GM18867 (cell line): ENCODE measurements at regions not wholly inside any gene's neighbourhood (a gene's known extent, or its start where the extent isn't known, plus 50 kb on each side); places are given as distances from the start of the nearest gene placed in this dataset.
"Not testable (repeated sequence)": the region's sequence is repeated elsewhere in the genome, so short reads cannot be mapped to it uniquely, and the experiment has no call there.

ENCODE experiments used
- ATAC-seq: cut with Tn5 transposase; IDR thresholded peaks from one replicate; pipeline ENCODE4 v1.9.1; 2021; ENCODE audit warnings: mild to moderate bottlenecking, moderate library complexity; ENCODE audit not compliant: unreplicated experiment

DNA sequence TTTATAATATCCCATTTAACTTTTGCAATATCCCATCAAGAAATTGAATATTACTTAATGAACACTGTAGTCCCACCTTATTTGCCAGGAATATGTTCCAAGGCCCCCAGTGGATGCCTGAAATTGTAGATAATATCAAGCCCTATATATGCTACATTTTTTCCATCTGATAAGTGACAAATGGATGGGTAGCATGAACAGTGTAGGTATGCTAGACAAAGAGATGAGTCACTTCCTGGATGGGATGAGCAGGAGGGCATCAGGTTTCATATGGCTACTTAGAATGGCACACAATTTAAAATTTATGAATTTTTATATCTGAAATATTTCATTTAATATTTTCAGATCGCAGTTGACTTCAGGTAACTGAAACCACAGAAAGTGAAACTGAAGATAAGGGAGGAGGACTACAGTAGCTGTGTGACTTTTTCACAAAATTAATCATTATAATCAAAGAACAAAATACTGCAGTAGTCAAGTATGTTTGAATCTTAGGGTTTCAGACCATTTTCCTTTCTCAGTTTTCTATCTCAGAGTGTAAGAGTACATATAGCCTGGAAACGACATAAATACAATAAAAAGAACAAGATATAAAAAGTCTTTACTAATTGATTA is 636.4 kb upstream of the ARRDC3 start:
- ATAC-seq = peak; percentile 77

DNA sequence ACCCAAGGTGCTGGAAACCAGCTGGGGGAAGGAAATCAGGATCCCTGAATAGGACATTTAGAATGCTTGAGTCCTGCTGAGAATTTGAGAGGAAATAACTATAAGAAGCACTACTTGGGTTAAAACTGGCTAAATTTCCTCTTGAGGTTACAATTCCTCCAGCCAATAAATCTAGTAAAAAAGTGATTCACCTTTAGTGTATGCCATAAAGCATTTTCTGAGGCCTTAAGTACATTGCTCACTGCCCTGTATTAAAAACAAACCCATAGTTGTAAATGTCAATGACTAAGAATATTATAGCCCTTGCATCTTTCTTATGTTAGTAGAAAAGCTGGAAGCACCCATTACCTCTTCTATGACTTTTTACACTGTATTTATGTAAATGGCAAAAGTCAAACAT is 634.7 kb upstream of the ARRDC3 start:
- no peak for ATAC-seq

DNA sequence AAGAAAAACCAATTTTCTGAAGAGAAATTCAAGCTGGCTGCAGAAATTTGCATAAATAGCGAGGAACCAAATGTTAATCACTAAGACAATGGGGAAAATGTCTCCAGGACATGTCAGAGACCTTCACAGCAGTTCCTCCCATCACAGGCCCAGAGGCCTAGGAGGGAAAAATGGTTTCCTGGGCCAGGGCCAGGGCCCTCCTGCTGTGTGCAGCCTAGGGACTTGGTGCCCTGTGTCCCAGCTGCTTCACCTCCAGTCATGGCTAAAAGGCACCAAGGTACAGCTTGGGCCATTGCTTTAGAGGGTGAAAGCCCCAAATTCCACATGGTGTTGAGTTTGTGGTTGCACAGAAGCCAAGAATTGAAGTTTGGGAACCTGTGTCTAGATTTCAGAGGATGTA is 628.7 kb upstream of the ARRDC3 start:
- not testable (repeated sequence) for ATAC-seq

DNA sequence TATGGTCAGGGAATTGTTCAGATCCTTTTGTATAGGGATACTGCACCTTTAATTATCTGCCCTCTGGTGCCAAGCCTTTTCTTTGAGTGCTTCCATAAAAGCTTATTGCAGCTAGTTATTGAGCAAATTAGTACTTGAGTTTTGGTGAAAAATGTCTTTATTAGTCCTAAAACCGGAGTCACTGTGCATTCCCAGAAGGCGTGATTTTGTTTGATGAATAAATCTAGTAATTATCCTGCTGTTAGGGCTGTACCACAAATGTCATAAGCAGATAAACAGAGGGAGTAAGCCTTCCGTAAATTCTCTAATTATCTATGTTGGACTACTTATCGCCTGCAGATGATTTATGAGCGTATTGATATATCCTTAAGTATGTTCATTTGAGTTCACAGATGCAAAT is 620.7 kb upstream of the ARRDC3 start:
- ATAC-seq = no peak

DNA sequence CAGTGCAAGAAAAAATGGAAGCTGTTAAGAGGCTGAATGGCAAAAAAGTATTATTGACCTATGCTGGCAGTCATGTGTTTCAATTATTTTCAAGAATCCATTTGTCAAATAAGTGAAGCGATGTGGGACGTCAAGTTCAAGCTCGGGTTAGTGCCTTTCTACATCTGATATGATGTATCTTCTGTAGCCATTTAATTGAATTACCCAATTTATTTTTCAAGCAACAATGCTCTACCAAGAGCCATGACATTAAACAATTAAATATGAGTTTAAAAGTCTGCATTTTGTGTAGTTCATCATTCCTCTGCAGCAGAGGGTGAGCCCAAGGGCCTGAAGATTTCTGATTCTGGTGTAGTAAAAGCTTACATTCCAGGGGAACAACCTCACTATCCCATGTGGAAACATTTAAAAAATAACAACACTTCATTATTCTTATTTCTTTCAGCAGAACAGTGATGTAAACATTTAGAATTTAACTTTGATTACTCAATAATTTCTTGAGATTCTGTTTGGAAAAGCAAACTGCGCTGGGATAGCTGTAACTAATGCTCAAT is 619.7 kb upstream of the ARRDC3 start:
- ATAC-seq = no peak

- ATAC-seq = no peak
Measured at GRCh38 chr5:91998774-91999173, 615.7 kb upstream of the ARRDC3 start.

DNA sequence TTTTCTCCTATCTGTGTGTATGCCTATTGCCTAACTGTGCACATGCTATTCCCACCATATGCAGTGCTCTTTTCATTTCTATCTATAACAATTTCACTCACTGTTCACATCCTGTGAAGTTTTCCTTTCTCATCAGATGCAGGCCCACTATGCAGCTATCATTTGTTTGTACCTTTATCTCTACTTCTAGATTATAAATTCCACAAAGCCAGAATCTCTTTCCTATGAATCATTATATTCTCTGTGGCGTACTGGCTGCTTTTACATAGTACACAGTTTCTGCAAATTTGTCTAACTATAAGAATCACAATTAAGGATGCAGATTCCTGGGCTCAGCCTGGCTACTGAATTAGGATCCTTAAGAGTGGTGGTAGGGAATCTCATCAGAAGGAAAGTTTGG is 600.8 kb upstream of the ARRDC3 start:
- no peak for ATAC-seq

DNA sequence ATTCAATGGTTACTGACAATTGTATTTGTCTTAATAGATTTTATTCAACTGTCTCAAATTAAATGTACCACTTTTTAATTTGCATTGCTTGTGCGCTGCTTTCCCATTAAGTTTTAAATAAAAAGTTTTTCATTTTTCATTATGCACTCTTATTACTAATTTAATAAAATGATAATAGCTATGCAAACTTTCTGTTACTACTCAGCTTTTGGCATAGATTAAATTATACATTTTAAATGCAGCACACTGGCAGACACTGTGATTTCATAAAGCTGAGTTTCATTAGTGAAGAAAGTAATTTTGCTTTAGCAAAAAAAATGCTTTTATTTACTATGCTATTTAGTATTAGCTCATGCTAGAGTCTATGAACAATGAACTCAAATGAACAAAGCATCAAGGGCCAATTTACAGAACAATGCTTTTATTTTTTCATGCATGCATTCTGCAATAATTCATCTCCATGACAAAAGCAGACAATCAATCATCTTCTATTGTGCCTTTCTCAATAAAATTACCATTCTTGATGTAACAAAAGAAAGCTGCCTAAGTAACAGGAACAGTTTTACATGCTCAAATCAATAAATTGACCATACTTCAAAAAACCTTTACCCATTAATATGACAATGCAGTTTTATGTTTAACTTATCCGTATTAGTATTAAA is 595.2 kb upstream of the ARRDC3 start:
- ATAC-seq = no peak

- ATAC-seq = no peak
Measured at GRCh38 chr5:91977579-91977978, 594.5 kb upstream of the ARRDC3 start.

DNA sequence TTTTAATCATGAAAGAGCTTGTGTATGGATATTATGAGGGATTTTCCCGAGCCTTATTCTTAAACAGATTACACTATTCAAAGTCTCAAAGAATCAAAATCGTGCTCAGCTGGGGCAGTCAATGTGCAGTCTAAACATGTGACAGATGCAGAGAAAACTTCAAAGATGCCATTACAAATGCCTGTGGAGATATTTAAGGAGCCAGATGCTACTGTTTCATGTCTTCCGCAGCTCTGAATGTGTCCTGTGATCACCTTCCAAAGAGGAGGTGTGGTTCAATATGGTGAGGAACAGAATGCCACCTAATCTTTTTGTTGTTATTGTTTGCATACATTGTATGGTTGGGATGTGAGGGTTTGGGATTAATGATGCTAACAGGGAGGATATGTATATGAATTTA is 593.3 kb upstream of the ARRDC3 start:
- ATAC-seq = no peak

DNA sequence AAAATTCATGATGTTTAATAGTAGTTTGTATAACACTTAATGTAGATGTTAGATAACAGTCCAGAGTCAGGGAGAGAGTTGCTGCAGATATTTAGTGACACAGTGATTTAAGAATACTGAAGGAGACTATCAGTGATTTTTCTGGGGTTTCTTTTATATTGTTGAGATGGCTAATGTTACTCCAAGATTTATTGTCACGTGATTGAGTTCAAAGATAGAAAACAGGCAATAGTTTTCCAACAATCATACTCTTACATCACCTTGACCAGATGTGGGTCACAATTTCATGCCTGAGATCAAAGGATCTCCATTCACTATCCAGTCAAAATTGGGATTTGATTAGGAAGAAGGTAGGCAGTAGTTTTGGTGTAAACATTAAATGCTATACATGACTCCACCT is 580.0 kb upstream of the ARRDC3 start:
- ATAC-seq = no peak

DNA sequence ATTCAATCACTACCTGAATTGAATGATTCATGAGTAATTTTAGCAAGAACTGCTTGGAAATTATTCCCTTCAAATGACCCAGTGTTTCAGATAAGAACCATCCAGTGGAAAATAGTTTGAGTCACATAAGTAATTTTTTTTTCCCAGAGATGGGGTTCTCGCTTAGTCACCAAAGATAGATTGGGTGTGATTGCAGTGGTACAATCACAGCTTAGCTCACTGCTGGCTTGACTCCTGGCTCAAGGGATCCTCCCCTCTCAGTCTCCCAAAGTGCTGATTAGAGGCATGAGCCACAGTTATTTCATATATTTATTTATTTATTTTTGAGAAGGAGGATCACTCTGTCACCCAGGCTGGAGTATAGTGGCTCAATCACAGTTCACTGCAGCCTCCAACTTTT is 574.5 kb upstream of the ARRDC3 start:
- ATAC-seq = no peak

GRCh38 chr5:91956738-91957137 is 573.6 kb upstream of the ARRDC3 start:
- ATAC-seq = no peak

DNA sequence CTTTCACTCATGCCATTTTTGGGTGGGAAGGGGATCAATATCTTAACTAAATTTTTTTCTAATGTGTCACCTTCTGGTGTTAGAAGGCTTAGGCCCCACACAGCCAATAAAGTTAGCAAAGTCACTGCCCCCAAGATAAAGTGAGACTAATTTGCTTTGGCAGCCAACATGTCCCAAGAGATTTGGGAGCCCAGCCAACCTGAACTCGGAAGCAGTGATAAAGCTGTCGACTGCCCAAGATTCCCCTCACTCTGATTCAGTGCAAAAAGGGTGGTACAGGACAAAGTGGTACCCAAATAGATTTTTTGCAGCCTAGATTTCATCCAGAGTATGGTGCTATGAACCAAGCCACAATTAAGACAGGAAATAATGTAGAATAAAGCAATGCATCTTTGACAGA is 572.5 kb upstream of the ARRDC3 start:
- no peak for ATAC-seq

- ATAC-seq = no peak
Measured at GRCh38 chr5:91954136-91954535, 571.0 kb upstream of the ARRDC3 start.

GRCh38 chr5:91950328-91950727 is 567.2 kb upstream of the ARRDC3 start:
- ATAC-seq = no peak

- ATAC-seq = no peak
Measured at GRCh38 chr5:91946870-91947269, 563.8 kb upstream of the ARRDC3 start.

GRCh38 chr5:91941588-91941987 is 558.5 kb upstream of the ARRDC3 start:
- ATAC-seq = no peak

DNA sequence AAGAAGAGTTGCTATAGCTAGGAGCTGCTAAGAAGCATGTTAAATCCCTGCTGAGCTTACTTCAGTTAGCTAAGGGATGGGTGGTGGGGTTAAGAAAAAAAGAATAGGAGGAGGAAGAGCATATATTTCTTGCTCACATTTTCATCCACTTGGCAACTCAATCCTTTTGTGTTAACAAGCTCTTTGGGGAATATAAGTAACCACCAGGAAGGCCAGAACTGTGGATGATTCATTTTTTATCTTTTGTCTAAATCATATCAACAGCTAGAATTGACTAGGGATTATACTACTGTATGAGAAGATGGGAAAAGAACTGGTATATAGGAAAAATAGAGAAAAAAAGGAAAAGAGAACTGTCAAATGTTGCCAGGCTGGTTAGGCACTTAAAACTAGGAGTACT is 555.3 kb upstream of the ARRDC3 start:
- ATAC-seq = no peak

DNA sequence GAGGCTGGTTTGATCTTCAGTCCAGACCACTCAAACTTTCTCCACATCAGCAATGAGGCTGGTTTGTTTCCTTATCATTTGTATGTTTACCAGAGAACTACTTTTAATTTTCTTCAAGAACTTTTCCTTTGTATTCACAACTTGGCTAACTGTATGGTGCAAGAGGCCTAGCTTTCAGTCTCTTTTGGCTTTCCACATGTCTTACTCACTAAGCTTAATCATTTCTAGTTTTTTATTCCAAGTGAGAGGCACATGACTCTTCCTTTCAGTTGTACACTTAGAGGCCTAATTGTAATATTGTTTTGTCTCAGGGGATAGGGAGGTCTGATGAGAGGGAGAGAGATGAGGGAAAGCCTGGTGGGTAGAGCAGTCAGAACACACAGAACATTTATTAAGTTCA is 554.0 kb upstream of the ARRDC3 start:
- no peak for ATAC-seq

DNA sequence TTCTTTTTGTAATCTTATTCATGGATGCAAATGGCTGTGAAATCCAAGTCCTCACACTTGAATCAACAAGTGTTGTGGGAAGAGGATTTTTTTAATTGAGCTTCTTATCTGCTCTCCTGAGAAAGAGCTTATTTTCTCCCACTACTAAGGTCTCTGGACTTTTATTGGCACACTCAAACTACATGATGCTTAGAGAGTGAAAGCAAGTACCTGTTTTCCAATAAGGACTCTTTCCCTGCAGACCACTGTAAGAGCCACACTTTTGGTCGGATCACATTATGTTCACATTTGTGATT is 546.4 kb upstream of the ARRDC3 start:
- no peak for ATAC-seq

GRCh38 chr5:91928754-91929521 is 545.8 kb upstream of the ARRDC3 start:
- ATAC-seq = peak; percentile 69
